T-helper 1 cell treated with Interleukin-12 subunit alpha and Interleukin-12 subunit beta and Interleukin-4 antibody, amounts not matched to agents 30 ng/mL and 1 ng/mL, for 36 hours (primary cell): ENCODE measurements at regions not wholly inside any gene's neighbourhood (a gene's known extent, or its start where the extent isn't known, plus 50 kb on each side); places are given as distances from the start of the nearest gene placed in this dataset.
"Not testable (repeated sequence)": the region's sequence is repeated elsewhere in the genome, so short reads cannot be mapped to it uniquely, and the experiment has no call there.

Experiments
- intact Hi-C: fragments of 100-400 bp; cut with micrococcal nuclease; formaldehyde crosslinking; loops from one replicate; pipeline ENCODE4 v1.15.1; 2024

GRCh38 chr18:24616653-24617052, 156.2 kb downstream of the HRH4 start:
- intact Hi-C loops: no loop called here

- intact Hi-C loops: not testable (repeated sequence)
These were observed 164.0 kb downstream of the HRH4 start for GRCh38 chr18:24624421-24624820.

GRCh38 chr18:24627644-24628315, 167.3 kb downstream of the HRH4 start:
- intact Hi-C loops: no loop called here

- intact Hi-C loops: no loop called here
These were observed 167.9 kb downstream of the HRH4 start for GRCh38 chr18:24628326-24628725.

GRCh38 chr18:24629921-24630320, 169.5 kb downstream of the HRH4 start:
- intact Hi-C loops: no loop called here

GRCh38 chr18:24630346-24630880, 170.0 kb downstream of the HRH4 start:
- intact Hi-C loops: no loop called here

- intact Hi-C loops: no loop called here
These were observed 171.0 kb downstream of the HRH4 start for GRCh38 chr18:24631243-24632025.

GRCh38 chr18:24632158-24632988, 171.9 kb downstream of the HRH4 start:
- intact Hi-C loops: no loop called here

- intact Hi-C loops: no loop called here
These were observed 172.7 kb downstream of the HRH4 start for GRCh38 chr18:24633121-24633520.

- intact Hi-C loops: no loop called here
These were observed 189.1 kb downstream of the HRH4 start for GRCh38 chr18:24649571-24649970.

GRCh38 chr18:24651434-24651833, 191.0 kb downstream of the HRH4 start:
- intact Hi-C loops: no loop called here

- intact Hi-C loops: loop anchor here (5.0 kb wide), 1 partner anchor 664 kb away; no protein-coding TSS in a partner anchor
These were observed 195.6 kb downstream of the HRH4 start for GRCh38 chr18:24656050-24656449.

GRCh38 chr18:24656551-24657443, 196.4 kb downstream of the HRH4 start:
- intact Hi-C loops: loop anchor here (5.0 kb wide), 1 partner anchor 664 kb away; no protein-coding TSS in a partner anchor

GRCh38 chr18:24657444-24657842, 197.0 kb downstream of the HRH4 start:
- intact Hi-C loops: loop anchor here (5.0 kb wide), 1 partner anchor 665 kb away; no protein-coding TSS in a partner anchor

GRCh38 chr18:24658302-24658701, 197.9 kb downstream of the HRH4 start:
- intact Hi-C loops: loop anchor here (5.0 kb wide), 1 partner anchor 666 kb away; no protein-coding TSS in a partner anchor

GRCh38 chr18:24659827-24660720, 199.6 kb downstream of the HRH4 start:
- intact Hi-C loops: loop anchor here (5.0 kb wide), 1 partner anchor 668 kb away; no protein-coding TSS in a partner anchor

GRCh38 chr18:24660956-24661355, 200.5 kb downstream of the HRH4 start:
- intact Hi-C loops: no loop called here

GRCh38 chr18:24662412-24662821, 202.0 kb downstream of the HRH4 start:
- intact Hi-C loops: no loop called here

- intact Hi-C loops: no loop called here
These were observed 202.6 kb downstream of the HRH4 start for GRCh38 chr18:24663026-24663425.
